ENCODE measurements at regions not wholly inside any gene's neighbourhood (a gene's known extent, or its start where the extent isn't known, plus 50 kb on each side); places are given as distances from the start of the nearest gene placed in this dataset.

DNA sequence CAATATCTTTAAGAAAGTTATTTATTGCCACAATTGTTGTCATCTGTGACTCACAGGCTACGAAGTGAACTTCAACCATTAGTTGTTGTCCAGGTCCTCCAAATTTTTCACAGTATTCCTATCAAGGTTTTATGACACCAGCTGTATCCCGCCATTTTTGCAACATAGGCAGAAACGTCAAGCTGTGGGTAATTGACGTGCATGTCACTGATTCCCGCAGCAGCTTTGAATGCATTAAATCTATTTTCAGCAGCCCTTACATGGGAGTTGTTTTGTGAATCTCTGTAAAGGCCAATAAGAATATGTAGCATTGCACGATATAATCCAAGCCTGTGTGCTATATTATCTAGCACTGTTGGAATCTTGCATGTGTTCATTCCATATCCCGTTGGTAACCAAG, 109.1 kb upstream of the TOPAZ1 start:
- 70 to 96% methylated on average over 3 to 7 of the region's 7 CpGs for WGBS, 2 donors (ENCODE audit: low coverage in 1 of 2)
- Histone ChIP-seq H3K4me3 (no peak overlapping the region), H3K27me3 (peaks cover 15% of the 10 kb centered on the region)

DNA sequence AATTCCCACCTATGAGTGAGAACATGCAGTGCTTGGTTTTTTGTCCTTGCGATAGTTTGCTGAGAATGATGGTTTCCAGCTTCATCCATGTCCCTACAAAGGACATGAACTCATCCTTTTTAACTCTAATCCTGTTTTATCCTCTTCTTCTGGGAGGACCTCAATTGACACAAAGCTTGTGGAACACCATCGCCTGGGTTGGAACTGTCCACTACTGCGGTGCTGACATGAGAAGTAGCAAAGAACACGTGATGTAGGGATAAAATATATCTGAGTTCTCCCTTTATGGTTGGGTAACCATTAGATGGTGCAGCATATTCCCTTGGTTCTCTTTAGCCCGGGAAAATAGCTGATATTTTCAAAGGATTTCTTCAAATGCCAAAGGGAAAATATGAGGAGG, 105.3 kb upstream of the TOPAZ1 start:
- Histone ChIP-seq H3K27me3 (peaks cover 23% of the 10 kb centered on the region), H3K36me3 (no peaks in the 10 kb centered on the region), H3K27ac (no peak overlapping the region), H3K4me3 (no peak overlapping the region), H3K9me3 (no peaks in the 10 kb centered on the region), H3K4me1 (no peaks in the 10 kb centered on the region)
- no peak for ATAC-seq
- TF ChIP-seq POLR2AphosphoS5 (IDR thresholded peaks at IDR 0.05) (no peak), POLR2A (IDR thresholded peaks at IDR 0.05) (no peak), EP300 (IDR thresholded peaks at IDR 0.05) (no peak)
- TF ChIP-seq, protein P1, sequence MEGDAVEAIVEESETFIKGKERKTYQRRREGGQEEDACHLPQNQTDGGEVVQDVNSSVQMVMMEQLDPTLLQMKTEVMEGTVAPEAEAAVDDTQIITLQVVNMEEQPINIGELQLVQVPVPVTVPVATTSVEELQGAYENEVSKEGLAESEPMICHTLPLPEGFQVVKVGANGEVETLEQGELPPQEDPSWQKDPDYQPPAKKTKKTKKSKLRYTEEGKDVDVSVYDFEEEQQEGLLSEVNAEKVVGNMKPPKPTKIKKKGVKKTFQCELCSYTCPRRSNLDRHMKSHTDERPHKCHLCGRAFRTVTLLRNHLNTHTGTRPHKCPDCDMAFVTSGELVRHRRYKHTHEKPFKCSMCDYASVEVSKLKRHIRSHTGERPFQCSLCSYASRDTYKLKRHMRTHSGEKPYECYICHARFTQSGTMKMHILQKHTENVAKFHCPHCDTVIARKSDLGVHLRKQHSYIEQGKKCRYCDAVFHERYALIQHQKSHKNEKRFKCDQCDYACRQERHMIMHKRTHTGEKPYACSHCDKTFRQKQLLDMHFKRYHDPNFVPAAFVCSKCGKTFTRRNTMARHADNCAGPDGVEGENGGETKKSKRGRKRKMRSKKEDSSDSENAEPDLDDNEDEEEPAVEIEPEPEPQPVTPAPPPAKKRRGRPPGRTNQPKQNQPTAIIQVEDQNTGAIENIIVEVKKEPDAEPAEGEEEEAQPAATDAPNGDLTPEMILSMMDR (IDR thresholded peaks at IDR 0.05) = no peak
- 48% methylated on average over 5 of the region's 5 CpGs; no CpG with 5 or more reads in 1 of the 2 donors for whole genome bisulfite sequencing, 2 donors (ENCODE audit: low coverage in 1 of 2)

More for the DNA sequence above, 109.1 kb upstream of the TOPAZ1 start:
- Histone ChIP-seq H3K9me3 (no peaks in the 10 kb centered on the region), H3K27ac (no peak overlapping the region), H3K4me1 (no peaks in the 10 kb centered on the region), H3K36me3 (no peaks in the 10 kb centered on the region)
- ATAC-seq = no peak
- TF ChIP-seq POLR2A (IDR thresholded peaks at IDR 0.05) = no peak
- TF ChIP-seq POLR2AphosphoS5 (IDR thresholded peaks at IDR 0.05) = no peak
- TF ChIP-seq, protein P1 (IDR thresholded peaks at IDR 0.05) = no peak
- no peak for TF ChIP-seq EP300 (IDR thresholded peaks at IDR 0.05)

DNA sequence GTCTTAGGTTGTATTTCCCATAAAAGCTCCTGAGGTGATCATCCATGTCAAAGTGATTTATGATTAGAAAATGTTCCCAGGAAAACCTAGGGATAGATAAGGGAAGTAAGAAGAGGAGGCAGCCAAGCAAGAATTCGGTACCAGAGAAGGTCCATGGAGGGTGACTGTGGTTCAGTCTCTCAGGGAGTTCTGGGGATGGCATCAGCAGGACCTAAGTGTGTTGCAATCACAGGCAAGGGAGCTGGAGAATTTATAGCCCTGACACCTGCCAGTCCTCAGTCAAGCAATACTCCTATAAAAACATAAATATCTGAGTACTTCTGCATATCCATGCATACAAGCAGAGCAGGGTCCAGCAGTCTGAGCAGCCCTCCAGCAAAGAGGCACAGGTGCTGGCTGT, 95.6 kb upstream of the TOPAZ1 start:
- Histone ChIP-seq H3K27ac (no peak overlapping the region), H3K4me3 (no peak overlapping the region), H3K27me3 (peaks cover 29% of the 10 kb centered on the region), H3K36me3 (no peaks in the 10 kb centered on the region), H3K4me1 (no peaks in the 10 kb centered on the region), H3K9me3 (no peaks in the 10 kb centered on the region)
- no peak for ATAC-seq
- 29 to 67% methylated on average over 1 of the region's 1 CpG for WGBS, 2 donors (ENCODE audit: low coverage in 1 of 2)
- no peak for TF ChIP-seq POLR2A (IDR thresholded peaks at IDR 0.05)
- TF ChIP-seq POLR2AphosphoS5 (IDR thresholded peaks at IDR 0.05) = no peak
- TF ChIP-seq, protein P1 (IDR thresholded peaks at IDR 0.05) = no peak
- TF ChIP-seq EP300 (IDR thresholded peaks at IDR 0.05) = no peak

DNA sequence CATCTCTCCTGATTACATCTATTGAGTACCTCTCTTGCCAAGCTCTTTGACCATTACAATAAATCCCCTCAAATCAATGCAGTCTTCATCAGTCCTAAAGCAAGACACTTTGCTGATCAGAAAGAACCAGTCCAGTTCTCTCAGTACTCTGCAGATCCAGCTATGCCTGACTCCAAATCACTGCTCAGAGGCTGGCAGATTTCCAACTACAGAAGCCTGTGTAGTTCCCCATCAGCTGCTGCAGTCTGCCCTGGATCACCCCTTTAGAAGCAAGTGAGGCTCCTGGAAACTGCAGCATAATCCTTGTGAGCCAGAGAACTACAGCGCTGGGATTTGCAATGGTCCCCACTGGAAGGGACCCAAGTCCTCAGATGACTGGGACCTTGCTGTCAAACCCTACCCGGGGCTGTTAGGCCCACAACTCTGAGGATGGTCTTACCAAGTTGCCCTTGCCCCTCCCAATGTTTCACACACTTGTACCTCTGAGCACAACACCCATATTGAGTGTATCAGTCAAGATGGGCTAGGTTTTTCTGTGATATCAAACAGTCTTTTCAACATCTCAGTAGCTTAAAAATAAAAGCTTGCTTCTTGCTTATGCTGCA, 81.9 kb upstream of the TOPAZ1 start:
- Histone ChIP-seq H3K27ac (no peak overlapping the region), H3K27me3 (peaks cover 14% of the 10 kb centered on the region), H3K4me3 (no peak overlapping the region), H3K36me3 (no peaks in the 10 kb centered on the region), H3K9me3 (no peaks in the 10 kb centered on the region), H3K4me1 (no peaks in the 10 kb centered on the region)
- WGBS, 2 donors (ENCODE audit: low coverage in 1 of 2) = no CpG with 5 or more reads among the region's 2 CpGs
- ATAC-seq = no peak
- TF ChIP-seq, protein P1 (IDR thresholded peaks at IDR 0.05) = no peak
- TF ChIP-seq POLR2AphosphoS5 (IDR thresholded peaks at IDR 0.05) (no peak), EP300 (IDR thresholded peaks at IDR 0.05) (no peak), POLR2A (IDR thresholded peaks at IDR 0.05) (no peak)

DNA sequence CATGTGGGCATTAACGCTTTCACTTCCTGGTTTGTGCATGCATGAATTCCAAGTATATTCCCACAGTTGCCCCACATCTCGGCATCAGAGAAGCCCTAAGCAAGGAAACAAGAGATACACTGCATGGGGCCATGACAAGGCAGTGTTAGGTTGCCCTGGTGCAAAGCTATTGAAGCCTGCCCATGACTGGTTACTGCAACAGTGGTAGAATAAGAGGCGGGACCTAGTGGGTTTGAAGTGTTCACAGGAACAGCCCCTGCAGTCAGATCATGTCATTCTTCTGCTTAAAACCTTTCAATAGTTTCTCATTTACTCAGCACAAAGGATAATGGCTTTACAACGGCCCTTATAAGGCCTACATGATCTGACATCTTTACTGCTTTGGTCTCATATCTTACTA, 80.9 kb upstream of the TOPAZ1 start:
- Histone ChIP-seq H3K27ac (no peak overlapping the region), H3K4me1 (no peaks in the 10 kb centered on the region), H3K4me3 (no peak overlapping the region), H3K9me3 (no peaks in the 10 kb centered on the region), H3K27me3 (peaks cover 10% of the 10 kb centered on the region), H3K36me3 (no peaks in the 10 kb centered on the region)
- no peak for TF ChIP-seq EP300 (IDR thresholded peaks at IDR 0.05)
- ATAC-seq = no peak
- 83% methylated on average over 2 to 4 of the region's 4 CpGs for WGBS, 2 donors (ENCODE audit: low coverage in 1 of 2)

Measured in gastroesophageal sphincter (tissue), 4 donors.